Karpas-422 (cell line): ENCODE measurements at regions not wholly inside any gene's neighbourhood (a gene's known extent, or its start where the extent isn't known, plus 50 kb on each side); places are given as distances from the start of the nearest gene placed in this dataset.
"Not testable (repeated sequence)": the region's sequence is repeated elsewhere in the genome, so short reads cannot be mapped to it uniquely, and the experiment has no call there.

Experiments used
- DNase-seq: peaks from one replicate; pipeline ENCODE4 v3.0.0-alpha.2; 2015
- H2AFZ ChIP-seq: fragments of 200-600 bp; sonication (generic); 2 replicates; pipeline ENCODE4 v1.6.1; 2014; ENCODE audit warnings: antibody characterized with exemption, low read length, mixed read lengths
- H3K27ac ChIP-seq: fragments of 200-600 bp; sonication (generic); 2 replicates; pipeline ENCODE4 v1.5.1; 2014; ENCODE audit warnings: mild to moderate bottlenecking, low read length, moderate library complexity
- H3K27me3 ChIP-seq: fragments of 200-600 bp; sonication (generic); 2 replicates; pipeline ENCODE4 v1.6.1; 2014; ENCODE audit warnings: low read length, mixed read lengths
- H3K36me3 ChIP-seq: fragments of 200-600 bp; sonication (generic); 2 replicates; pipeline ENCODE4 v1.6.1; 2014; ENCODE audit warnings: low read length, mixed read lengths; ENCODE audit not compliant: insufficient read depth
- H3K4me1 ChIP-seq: fragments of 200-600 bp; sonication (generic); 2 replicates; pipeline ENCODE4 v1.6.1; 2014; ENCODE audit warnings: mild to moderate bottlenecking, low read length, mixed read lengths
- H3K4me2 ChIP-seq: fragments of 200-600 bp; sonication (generic); 2 replicates; pipeline ENCODE4 v1.6.1; 2014; ENCODE audit warnings: low read length, low read depth, mild to moderate bottlenecking; ENCODE audit not compliant: poor library complexity, severe bottlenecking
- H3K4me3 ChIP-seq: fragments of 200-600 bp; sonication (generic); 2 replicates; pipeline ENCODE4 v1.5.1; 2014; ENCODE audit warnings: mild to moderate bottlenecking, antibody characterized with exemption, low read length, mixed read lengths
- H3K79me2 ChIP-seq: fragments of 200-600 bp; sonication (generic); 2 replicates; pipeline ENCODE4 v1.6.1; 2014; ENCODE audit warnings: mild to moderate bottlenecking, low read length, mixed read lengths
- H3K9ac ChIP-seq: fragments of 200-600 bp; sonication (generic); 2 replicates; pipeline ENCODE4 v1.6.0; 2014; ENCODE audit warnings: low read length
- H3K9me2 ChIP-seq: fragments of 200-600 bp; sonication (generic), shearing (Covaris generic); replicated peaks from 2 replicates; pipeline ENCODE4 v1.6.0; 2014; ENCODE audit warnings: mild to moderate bottlenecking, low read length, moderate library complexity; ENCODE audit not compliant: insufficient read depth
- H3K9me3 ChIP-seq: fragments of 300-700, 200-600 bp; sonication (generic); 2 replicates; pipeline ENCODE4 v1.6.1; 2014; ENCODE audit warnings: low read length, mixed read lengths
- H4K20me1 ChIP-seq: fragments of 200-600 bp; sonication (generic); 2 replicates; pipeline ENCODE4 v1.6.1; 2014; ENCODE audit warnings: mild to moderate bottlenecking, antibody characterized with exemption, low read length, low read depth; ENCODE audit not compliant: insufficient read depth

- DNase-seq: no peak
- H3K27ac ChIP-seq: no peak overlapping the region
Measured at GRCh38 chr10:34037499-34037898, 703.0 kb upstream of the NRP1 start.

GRCh38 chr10:34035241-34035790 is 700.8 kb upstream of the NRP1 start:
- H3K9me3 ChIP-seq, H3K79me2 ChIP-seq, H4K20me1 ChIP-seq, DNase-seq, H3K9me2 ChIP-seq, H2AFZ ChIP-seq, H3K9ac ChIP-seq, H3K27ac ChIP-seq, H3K4me1 ChIP-seq, H3K27me3 ChIP-seq, H3K4me3 ChIP-seq, H3K4me2 ChIP-seq, H3K36me3 ChIP-seq: not testable (repeated sequence)

More at GRCh38 chr10:34037499-34037898, 703.0 kb upstream of the NRP1 start:
- Histone ChIP-seq H3K36me3 (no peaks in the 10 kb centered on the region), H3K27me3 (no peaks in the 10 kb centered on the region), H3K4me2 (no peak overlapping the region), H3K4me3 (no peak overlapping the region), H3K79me2 (no peaks in the 10 kb centered on the region), H3K9me3 (peaks cover 3% of the 10 kb centered on the region), H2AFZ (no peak overlapping the region), H4K20me1 (no peaks in the 10 kb centered on the region), H3K9me2 (no peaks in the 10 kb centered on the region), H3K4me1 (no peaks in the 10 kb centered on the region), H3K9ac (no peak overlapping the region)

- H3K27me3 ChIP-seq: no peaks in the 10 kb centered on the region
- peaks cover 12% of the 10 kb centered on the region for H3K9me3 ChIP-seq
- DNase-seq: no peak
- H3K4me1 ChIP-seq: no peaks in the 10 kb centered on the region
- no peaks in the 10 kb centered on the region for H3K79me2 ChIP-seq
- H3K9ac ChIP-seq: no peak overlapping the region
- no peak overlapping the region for H3K4me3 ChIP-seq
- H3K4me2 ChIP-seq: no peak overlapping the region
- H3K36me3 ChIP-seq: no peaks in the 10 kb centered on the region
- no peaks in the 10 kb centered on the region for H3K9me2 ChIP-seq
- no peaks in the 10 kb centered on the region for H4K20me1 ChIP-seq
- no peak overlapping the region for H2AFZ ChIP-seq
- H3K27ac ChIP-seq: no peak overlapping the region
Measured at GRCh38 chr10:34033078-34033477, 698.6 kb upstream of the NRP1 start.

GRCh38 chr10:34032564-34032963 is 698.1 kb upstream of the NRP1 start:
- Histone ChIP-seq H3K27ac (no peak overlapping the region), H3K9me2 (no peaks in the 10 kb centered on the region), H3K4me2 (no peak overlapping the region), H3K79me2 (no peaks in the 10 kb centered on the region), H3K4me1 (no peaks in the 10 kb centered on the region), H3K4me3 (no peak overlapping the region), H2AFZ (no peak overlapping the region), H3K36me3 (no peaks in the 10 kb centered on the region), H3K9ac (no peak overlapping the region), H4K20me1 (no peaks in the 10 kb centered on the region), H3K27me3 (no peaks in the 10 kb centered on the region), H3K9me3 (peaks cover 16% of the 10 kb centered on the region)
- DNase-seq: no peak

- no peaks in the 10 kb centered on the region for H3K9me2 ChIP-seq
Measured at GRCh38 chr10:34031400-34031799, 696.9 kb upstream of the NRP1 start.

GRCh38 chr10:34029455-34029854 is 695.0 kb upstream of the NRP1 start:
- H2AFZ ChIP-seq: no peak overlapping the region
- H3K4me1 ChIP-seq: no peaks in the 10 kb centered on the region
- H3K9ac ChIP-seq: no peak overlapping the region

More at GRCh38 chr10:34031400-34031799, 696.9 kb upstream of the NRP1 start:
- H3K4me2 ChIP-seq: no peak overlapping the region
- H3K27me3 ChIP-seq: no peaks in the 10 kb centered on the region
- no peaks in the 10 kb centered on the region for H4K20me1 ChIP-seq
- H3K9me3 ChIP-seq: peaks cover 18% of the 10 kb centered on the region
- no peak for DNase-seq
- H3K4me3 ChIP-seq: no peak overlapping the region
- H3K4me1 ChIP-seq: no peaks in the 10 kb centered on the region
- no peak overlapping the region for H3K27ac ChIP-seq
- H3K9ac ChIP-seq: no peak overlapping the region
- H2AFZ ChIP-seq: no peak overlapping the region
- H3K79me2 ChIP-seq: no peaks in the 10 kb centered on the region
- no peaks in the 10 kb centered on the region for H3K36me3 ChIP-seq

GRCh38 chr10:34028936-34029335 is 694.5 kb upstream of the NRP1 start:
- Histone ChIP-seq H3K9me2 (no peaks in the 10 kb centered on the region), H4K20me1 (no peaks in the 10 kb centered on the region), H2AFZ (no peak overlapping the region), H3K4me2 (no peak overlapping the region), H3K4me3 (no peak overlapping the region), H3K27me3 (no peaks in the 10 kb centered on the region), H3K36me3 (no peaks in the 10 kb centered on the region), H3K79me2 (no peaks in the 10 kb centered on the region), H3K9me3 (peaks cover 28% of the 10 kb centered on the region), H3K27ac (no peak overlapping the region), H3K9ac (no peak overlapping the region), H3K4me1 (no peaks in the 10 kb centered on the region)
- DNase-seq: no peak

More at GRCh38 chr10:34029455-34029854, 695.0 kb upstream of the NRP1 start:
- Histone ChIP-seq H4K20me1 (no peaks in the 10 kb centered on the region), H3K79me2 (no peaks in the 10 kb centered on the region), H3K27me3 (no peaks in the 10 kb centered on the region), H3K9me2 (no peaks in the 10 kb centered on the region), H3K4me3 (no peak overlapping the region), H3K27ac (no peak overlapping the region), H3K4me2 (no peak overlapping the region), H3K36me3 (no peaks in the 10 kb centered on the region), H3K9me3 (peaks cover 27% of the 10 kb centered on the region)
- no peak for DNase-seq

- Histone ChIP-seq H2AFZ (no peak overlapping the region), H3K4me2 (no peak overlapping the region), H3K27me3 (no peaks in the 10 kb centered on the region), H4K20me1 (no peaks in the 10 kb centered on the region), H3K4me1 (no peaks in the 10 kb centered on the region), H3K4me3 (no peak overlapping the region), H3K9ac (no peak overlapping the region), H3K36me3 (no peaks in the 10 kb centered on the region), H3K9me2 (no peaks in the 10 kb centered on the region), H3K79me2 (no peaks in the 10 kb centered on the region), H3K27ac (no peak overlapping the region), H3K9me3 (peaks cover 23% of the 10 kb centered on the region)
- no peak for DNase-seq
Measured at GRCh38 chr10:34024693-34025425, 690.4 kb upstream of the NRP1 start.
